ENCODE measurements at regions not wholly inside any gene's neighbourhood (a gene's known extent, or its start where the extent isn't known, plus 50 kb on each side); places are given as distances from the start of the nearest gene placed in this dataset.
A peak's percentile ranks its signal among the peaks of the same experiment; 100 is the strongest.

GRCh38 chr2:9770006-9770307 is 73.3 kb upstream of the TAF1B start:
- Histone ChIP-seq H3K9me3 (ENCODE audit: control insufficient read depth, insufficient read depth, low read length) (no peaks in the 10 kb centered on the region), H3K4me3 (ENCODE audit: low read length) (no peak overlapping the region), H3K9me2 (replicated peaks; ENCODE audit: control insufficient read depth, low read length) (no peaks in the 10 kb centered on the region), H3K79me2 (ENCODE audit: control insufficient read depth, low read length) (no peaks in the 10 kb centered on the region), H3K27ac (ENCODE audit: low read depth, low read length) (no peak overlapping the region), H4K20me1 (ENCODE audit: control insufficient read depth, insufficient read depth, low read depth, low read length) (no peaks in the 10 kb centered on the region), H3K4me2 (ENCODE audit: low read length) (no peak overlapping the region), H3K4me1 (ENCODE audit: control insufficient read depth, low read length) (peaks cover 33% of the 10 kb centered on the region), H3K36me3 (ENCODE audit: control insufficient read depth, low read length) (no peaks in the 10 kb centered on the region), H3K27me3 (ENCODE audit: control insufficient read depth, low read length) (no peaks in the 10 kb centered on the region; the same call in 1 of the 2 replicates), H3F3A (ENCODE audit: control insufficient read depth, insufficient read depth) (no peaks in the 10 kb centered on the region)
- TF ChIP-seq CTCF (IDR thresholded peaks at IDR 0.05; ENCODE audit: low read depth, low read length, poor library complexity, severe bottlenecking) (no peak), EZH2phosphoT487 (IDR thresholded peaks at IDR 0.05; ENCODE audit: borderline replicate concordance, low read length) (no peak)

- Histone ChIP-seq H3K9me3 (ENCODE audit: control insufficient read depth, insufficient read depth, low read length) (no peaks in the 10 kb centered on the region), H3K79me2 (ENCODE audit: control insufficient read depth, low read length) (no peaks in the 10 kb centered on the region), H3F3A (ENCODE audit: control insufficient read depth, insufficient read depth) (no peaks in the 10 kb centered on the region), H4K20me1 (ENCODE audit: control insufficient read depth, insufficient read depth, low read depth, low read length) (no peaks in the 10 kb centered on the region), H3K27ac (ENCODE audit: low read depth, low read length) (no peak overlapping the region), H3K4me1 (ENCODE audit: control insufficient read depth, low read length) (peaks cover 32% of the 10 kb centered on the region), H3K9me2 (replicated peaks; ENCODE audit: control insufficient read depth, low read length) (no peaks in the 10 kb centered on the region), H3K36me3 (ENCODE audit: control insufficient read depth, low read length) (no peaks in the 10 kb centered on the region), H3K4me2 (ENCODE audit: low read length) (no peak overlapping the region), H3K4me3 (ENCODE audit: low read length) (no peak overlapping the region), H3K27me3 (ENCODE audit: control insufficient read depth, low read length) (no peaks in the 10 kb centered on the region; the same call in 1 of the 2 replicates)
- TF ChIP-seq CTCF (IDR thresholded peaks at IDR 0.05; ENCODE audit: low read depth, low read length, poor library complexity, severe bottlenecking), result peak; percentile 67
- no peak for TF ChIP-seq EZH2phosphoT487 (IDR thresholded peaks at IDR 0.05; ENCODE audit: borderline replicate concordance, low read length)
Observed at GRCh38 chr2:9770308-9771100, 72.8 kb upstream of the TAF1B start.

GRCh38 chr2:9771101-9771449 is 72.2 kb upstream of the TAF1B start:
- Histone ChIP-seq H4K20me1 (ENCODE audit: control insufficient read depth, insufficient read depth, low read depth, low read length) (no peaks in the 10 kb centered on the region), H3K27me3 (ENCODE audit: control insufficient read depth, low read length) (no peaks in the 10 kb centered on the region; the same call in 1 of the 2 replicates), H3K27ac (ENCODE audit: low read depth, low read length) (no peak overlapping the region), H3K4me2 (ENCODE audit: low read length) (no peak overlapping the region), H3K36me3 (ENCODE audit: control insufficient read depth, low read length) (no peaks in the 10 kb centered on the region), H3K4me1 (ENCODE audit: control insufficient read depth, low read length) (peaks cover 32% of the 10 kb centered on the region), H3K9me2 (replicated peaks; ENCODE audit: control insufficient read depth, low read length) (no peaks in the 10 kb centered on the region), H3K79me2 (ENCODE audit: control insufficient read depth, low read length) (no peaks in the 10 kb centered on the region), H3F3A (ENCODE audit: control insufficient read depth, insufficient read depth) (no peaks in the 10 kb centered on the region), H3K9me3 (ENCODE audit: control insufficient read depth, insufficient read depth, low read length) (no peaks in the 10 kb centered on the region), H3K4me3 (ENCODE audit: low read length) (no peak overlapping the region)
- TF ChIP-seq EZH2phosphoT487 (IDR thresholded peaks at IDR 0.05; ENCODE audit: borderline replicate concordance, low read length) (no peak), CTCF (IDR thresholded peaks at IDR 0.05; ENCODE audit: low read depth, low read length, poor library complexity, severe bottlenecking) (no peak)

Data from DOHH2 (cell line).